Parathyroid adenoma (tissue), 2 donors: ENCODE measurements at regions not wholly inside any gene's neighbourhood (a gene's known extent, or its start where the extent isn't known, plus 50 kb on each side); places are given as distances from the start of the nearest gene placed in this dataset.
A peak's percentile ranks its signal among the peaks of the same experiment; 100 is the strongest.

ENCODE experiments used
- H2AFZ ChIP-seq: fragments of 300-600 bp; sonication (generic); one replicate; pipeline ENCODE4 v1.7.0; 2017; ENCODE audit warnings: antibody characterized with exemption, mild to moderate bottlenecking
- H3K27ac ChIP-seq: fragments of 300-600 bp; sonication (generic); one replicate; pipeline ENCODE4 v1.7.0; 2017
- H3K27me3 ChIP-seq: fragments of 300-600 bp; sonication (generic); one replicate; pipeline ENCODE4 v1.7.0; 2017; ENCODE audit warnings: low read length; ENCODE audit not compliant: control insufficient read depth, insufficient read depth
- H3K36me3 ChIP-seq: fragments of 300-600 bp; sonication (generic); one replicate; pipeline ENCODE4 v1.7.0; 2017; ENCODE audit warnings: low read length; ENCODE audit not compliant: control insufficient read depth, insufficient read depth
- H3K4me1 ChIP-seq: fragments of 300-600 bp; sonication (generic); one replicate; pipeline ENCODE4 v1.7.0; 2017; ENCODE audit warnings: control low read depth
- H3K4me2 ChIP-seq: fragments of 300-600 bp; sonication (generic); one replicate; pipeline ENCODE4 v1.7.0; 2017; ENCODE audit warnings: low read length
- H3K4me3 ChIP-seq: fragments of 300-600 bp; sonication (generic); one replicate; pipeline ENCODE4 v1.7.0; 2017; ENCODE audit warnings: low read depth, low read length
- H3K79me2 ChIP-seq: fragments of 300-600 bp; sonication (generic); one replicate; pipeline ENCODE4 v1.7.0; 2017; ENCODE audit warnings: control low read depth
- H3K9ac ChIP-seq: fragments of 300-600 bp; sonication (generic); one replicate; pipeline ENCODE4 v1.7.0; 2017; ENCODE audit warnings: mild to moderate bottlenecking
- H3K9me3 ChIP-seq: fragments of 300-600 bp; sonication (generic); one replicate; pipeline ENCODE4 v1.7.0; 2017; ENCODE audit warnings: low read length; ENCODE audit not compliant: control insufficient read depth
- CTCF ChIP-seq: fragments of 300-600 bp; sonication (generic); IDR thresholded peaks from one replicate; pipeline ENCODE4 v1.7.0; 2017; ENCODE audit warnings: antibody characterized with exemption, mild to moderate bottlenecking
- donor health status: primary hyperparathyroidism.

DNA sequence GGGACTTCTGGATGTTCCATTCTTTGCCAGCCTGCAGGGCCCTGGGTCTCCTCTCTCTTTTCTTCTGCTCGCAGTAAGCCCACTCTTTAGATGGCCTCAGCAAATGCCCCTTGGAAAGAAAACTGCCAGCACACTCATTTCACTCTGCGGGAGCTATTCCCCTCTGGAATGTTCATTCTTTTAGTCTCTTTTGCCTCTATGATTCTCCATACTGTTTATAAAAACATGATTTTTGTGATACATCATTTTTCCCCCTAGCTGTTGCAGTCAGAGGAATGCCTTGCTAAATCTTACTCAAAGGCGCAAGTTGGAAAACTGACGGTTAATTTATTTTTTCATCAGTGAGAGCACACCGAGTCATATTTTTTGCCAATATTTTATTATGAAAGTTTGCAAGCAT, 184.9 kb downstream of the SNX19 start:
- H3K79me2 ChIP-seq: no peaks in the 10 kb centered on the region
- no peaks in the 10 kb centered on the region for H3K9me3 ChIP-seq
- H2AFZ ChIP-seq: no peak overlapping the region
- H3K4me1 ChIP-seq: no peaks in the 10 kb centered on the region
- no peak overlapping the region for H3K9ac ChIP-seq
- H3K4me2 ChIP-seq: no peak overlapping the region
- H3K4me3 ChIP-seq: no peak overlapping the region
- TF ChIP-seq CTCF: no peak
- H3K27me3 ChIP-seq: no peaks in the 10 kb centered on the region
- H3K27ac ChIP-seq: no peak overlapping the region
- H3K36me3 ChIP-seq: no peaks in the 10 kb centered on the region

- Histone ChIP-seq H3K27ac (no peak overlapping the region), H3K27me3 (no peaks in the 10 kb centered on the region), H3K79me2 (no peaks in the 10 kb centered on the region), H3K9ac (no peak overlapping the region), H3K4me2 (no peak overlapping the region), H3K9me3 (no peaks in the 10 kb centered on the region), H3K36me3 (no peaks in the 10 kb centered on the region), H3K4me3 (no peak overlapping the region), H2AFZ (no peak overlapping the region), H3K4me1 (no peaks in the 10 kb centered on the region)
- no peak for TF ChIP-seq CTCF
Observed at GRCh38 chr11:130732476-130732875, 183.8 kb downstream of the SNX19 start.

- Histone ChIP-seq H3K27me3 (no peaks in the 10 kb centered on the region), H3K27ac (no peak overlapping the region), H3K4me2 (no peak overlapping the region), H3K9ac (no peak overlapping the region), H3K4me3 (no peak overlapping the region), H3K79me2 (no peaks in the 10 kb centered on the region), H2AFZ (no peak overlapping the region), H3K4me1 (no peaks in the 10 kb centered on the region), H3K9me3 (no peaks in the 10 kb centered on the region), H3K36me3 (no peaks in the 10 kb centered on the region)
- TF ChIP-seq CTCF: no peak
Observed at GRCh38 chr11:130737041-130737830, 179.0 kb downstream of the SNX19 start.

GRCh38 chr11:130737866-130738431, 178.3 kb downstream of the SNX19 start:
- Histone ChIP-seq H3K9ac (no peak overlapping the region), H3K4me3 (no peak overlapping the region), H3K4me2 (no peak overlapping the region), H2AFZ (peak overlapping the region; percentile 22), H3K27me3 (no peaks in the 10 kb centered on the region), H3K27ac (no peak overlapping the region), H3K36me3 (no peaks in the 10 kb centered on the region), H3K4me1 (no peaks in the 10 kb centered on the region), H3K79me2 (no peaks in the 10 kb centered on the region), H3K9me3 (no peaks in the 10 kb centered on the region)
- TF ChIP-seq CTCF: no peak

- Histone ChIP-seq H3K4me1 (no peaks in the 10 kb centered on the region), H3K9me3 (no peaks in the 10 kb centered on the region), H3K79me2 (no peaks in the 10 kb centered on the region), H3K36me3 (no peaks in the 10 kb centered on the region), H3K9ac (no peak overlapping the region), H3K27me3 (no peaks in the 10 kb centered on the region), H3K27ac (no peak overlapping the region), H3K4me3 (no peak overlapping the region), H3K4me2 (no peak overlapping the region), H2AFZ (peak overlapping the region; percentile 22)
- TF ChIP-seq CTCF: no peak
Observed at GRCh38 chr11:130738611-130739010, 177.7 kb downstream of the SNX19 start.
